ENCODE measurements at regions not wholly inside any gene's neighbourhood (a gene's known extent, or its start where the extent isn't known, plus 50 kb on each side); places are given as distances from the start of the nearest gene placed in this dataset.
"Not testable (repeated sequence)": the region's sequence is repeated elsewhere in the genome, so short reads cannot be mapped to it uniquely, and the experiment has no call there.

GRCh38 chr7:39793026-39793425 is 157.0 kb upstream of the CDK13 start:
- TF ChIP-seq ZBTB33 (IDR thresholded peaks at IDR 0.05; ENCODE audit: extremely low read depth, insufficient replicate concordance, low read length); CTCF (IDR thresholded peaks at IDR 0.05 in 2 of 3, conservative IDR thresholded peaks at IDR 0.05 in 1 of 3; ENCODE audit: borderline replicate concordance in 1 of 3, insufficient read depth in 1 of 3, low read depth in 2 of 3, low read length in 2 of 3); ZNF274 (IDR thresholded peaks at IDR 0.05; ENCODE audit: low read depth, low read length); SIN3A (IDR thresholded peaks at IDR 0.05; ENCODE audit: low read depth); TCF7L2 (IDR thresholded peaks at IDR 0.05; ENCODE audit: borderline replicate concordance, extremely low read depth, insufficient read depth, insufficient read length); ELF1 (IDR thresholded peaks at IDR 0.05; ENCODE audit: borderline replicate concordance, low read depth); EZH2 (IDR thresholded peaks at IDR 0.05); POLR2A (IDR thresholded peaks at IDR 0.05; ENCODE audit: borderline replicate concordance, extremely low read depth, insufficient read depth, insufficient read length); EGR1 (IDR thresholded peaks at IDR 0.05; ENCODE audit: low read depth): not testable (repeated sequence)
